Activated naive CD8-positive, alpha-beta T cell treated with anti-CD3 and anti-CD28 coated beads, Interleukin-2, amount 50 U/mL, for 16 hours (primary cell): ENCODE measurements at regions not wholly inside any gene's neighbourhood (a gene's known extent, or its start where the extent isn't known, plus 50 kb on each side); places are given as distances from the start of the nearest gene placed in this dataset.
"Not testable (repeated sequence)": the region's sequence is repeated elsewhere in the genome, so short reads cannot be mapped to it uniquely, and the experiment has no call there.

Experiments
- DNase-seq: peaks from one replicate; pipeline ENCODE4 v3.0.0-alpha.2; 2020; ENCODE audit warnings: low read depth, low spot score

GRCh38 chr9:75669721-75670120 is 220.8 kb upstream of the PCSK5 start:
- no peak for DNase-seq

DNA sequence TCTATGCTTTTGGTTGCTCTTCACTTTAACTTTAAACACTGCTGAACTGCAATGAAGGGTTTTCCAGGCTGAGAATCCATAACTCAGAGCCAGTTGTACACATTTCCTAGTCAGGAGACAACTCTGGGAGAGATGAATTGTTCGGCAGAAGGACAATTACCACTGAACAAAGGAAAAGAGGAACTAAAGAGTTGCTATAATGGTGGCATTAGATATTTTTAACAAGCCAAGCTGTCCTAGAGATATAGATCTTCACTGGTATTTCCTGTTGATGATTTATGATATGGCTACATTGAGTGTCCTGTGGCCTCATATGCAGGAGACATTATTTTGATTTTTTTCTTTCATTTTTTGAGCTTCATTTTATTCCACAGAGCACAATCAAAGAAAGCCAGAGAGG is 219.1 kb upstream of the PCSK5 start:
- DNase-seq = no peak

DNA sequence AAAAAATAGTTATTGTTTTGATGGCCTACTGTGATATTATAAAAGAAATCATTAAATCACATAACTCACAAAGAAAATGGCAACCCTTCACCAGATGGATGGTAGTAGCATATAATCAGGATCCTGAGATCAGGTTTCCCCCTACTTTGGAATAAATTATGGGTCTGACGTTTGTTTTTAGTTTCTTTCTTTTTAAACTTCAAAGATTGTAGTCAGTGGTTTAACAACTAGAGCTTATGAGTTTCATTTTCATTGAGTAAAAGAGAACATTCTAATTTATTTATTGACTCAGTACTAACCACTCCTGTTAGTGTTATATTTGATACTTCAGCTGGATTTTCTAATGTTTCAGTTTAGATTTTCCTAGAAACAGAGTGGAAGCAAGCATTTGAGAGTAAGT is 218.0 kb upstream of the PCSK5 start:
- no peak for DNase-seq

DNA sequence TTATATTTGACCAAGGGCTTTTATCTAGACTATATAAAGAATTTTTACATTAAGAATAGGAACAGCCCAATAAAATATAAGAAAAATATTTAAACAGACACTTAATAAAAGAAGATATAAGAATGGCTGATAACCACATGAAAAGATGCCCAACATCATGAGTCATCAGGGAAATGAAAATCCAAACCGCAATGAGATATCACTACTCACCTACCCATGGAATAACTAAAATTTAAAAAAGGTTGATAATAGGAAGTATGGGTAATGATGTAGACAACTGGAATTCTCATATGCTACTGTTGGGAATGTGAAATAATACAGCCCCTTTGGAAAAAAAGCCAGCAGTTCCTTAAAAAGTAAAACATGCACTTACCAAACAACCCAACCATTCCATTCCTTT is 206.9 kb upstream of the PCSK5 start:
- DNase-seq = no peak

DNA sequence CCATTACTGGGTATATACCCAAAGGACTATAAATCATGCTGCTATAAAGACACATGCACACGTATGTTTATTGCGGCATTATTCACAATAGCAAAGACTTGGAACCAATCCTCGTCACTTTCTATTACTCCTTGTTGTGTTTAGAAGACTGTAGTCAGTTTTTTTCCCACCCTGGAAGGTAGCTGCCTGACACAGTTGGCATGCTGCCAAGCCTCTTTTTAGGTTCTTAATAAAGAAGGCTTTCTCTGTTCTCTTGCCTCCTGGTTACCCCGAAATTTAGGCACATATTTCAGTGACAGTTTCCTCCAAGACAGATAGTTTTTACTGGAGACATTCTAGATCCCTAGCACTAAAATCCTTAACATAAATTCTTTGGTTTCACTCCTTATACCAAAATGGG is 205.4 kb upstream of the PCSK5 start:
- DNase-seq = no peak

DNA sequence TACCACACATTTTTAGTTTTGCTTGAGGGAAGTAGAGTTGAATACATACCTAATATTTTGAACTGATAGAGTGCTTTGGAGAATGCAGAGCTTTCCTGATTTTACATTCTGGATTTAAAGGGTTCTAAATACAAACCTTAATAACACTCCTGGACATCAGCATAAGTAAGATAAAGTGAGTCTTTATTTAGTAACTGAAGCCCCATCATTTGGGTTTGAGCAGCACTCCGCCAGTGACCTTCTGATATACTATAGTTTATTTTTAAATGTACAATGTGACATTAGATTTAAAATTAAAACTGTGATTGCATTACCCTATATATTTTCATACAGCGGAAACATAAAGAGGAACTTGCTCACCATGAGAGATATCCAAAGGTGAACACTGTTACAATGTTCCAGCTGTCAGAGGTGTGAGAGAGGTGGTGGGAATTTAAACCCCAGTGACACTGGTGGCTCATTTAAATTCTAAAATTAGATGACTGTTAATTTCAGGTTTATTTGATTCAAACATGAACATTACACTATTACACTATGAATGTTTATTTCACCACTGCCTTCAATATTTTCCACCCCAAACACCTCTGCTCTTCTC is 203.0 kb upstream of the PCSK5 start:
- no peak for DNase-seq

DNA sequence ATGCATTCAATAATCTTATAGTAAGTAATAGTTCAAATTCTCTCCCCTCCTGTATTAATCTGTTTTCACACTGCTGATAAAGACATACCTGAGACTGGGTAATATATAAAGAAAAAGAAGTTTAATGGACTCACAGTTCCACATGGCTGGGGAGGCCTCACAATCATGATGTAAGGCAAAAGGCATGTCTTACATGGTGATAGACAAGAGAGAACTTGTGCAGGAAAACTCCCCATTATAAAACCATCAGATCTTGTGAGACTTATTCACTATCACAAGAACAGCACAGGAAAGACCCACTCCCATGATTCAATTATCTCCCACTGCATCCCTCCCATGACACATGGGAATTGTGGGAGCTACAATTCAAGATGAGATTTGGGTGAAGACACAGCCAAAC is 199.9 kb upstream of the PCSK5 start:
- DNase-seq = not testable (repeated sequence)

DNA sequence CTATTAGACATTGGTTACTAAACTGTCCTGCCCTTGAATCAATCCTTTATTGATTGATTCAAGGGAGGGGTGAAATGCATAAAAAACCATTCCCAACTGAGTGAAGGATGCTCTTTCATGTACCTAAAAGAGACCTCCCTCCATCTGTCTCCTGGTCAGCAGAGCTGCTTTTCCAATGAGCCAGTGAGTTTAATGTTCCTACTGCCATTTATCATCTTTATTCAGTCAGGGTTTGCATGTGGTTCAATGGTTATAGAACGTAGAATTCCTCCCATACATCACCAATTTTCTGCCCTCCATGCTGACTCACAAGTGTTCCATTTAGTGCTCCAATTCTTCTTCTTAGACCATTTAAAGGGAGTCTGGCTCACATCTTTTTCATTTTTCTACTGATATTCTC is 199.1 kb upstream of the PCSK5 start:
- no peak for DNase-seq

DNA sequence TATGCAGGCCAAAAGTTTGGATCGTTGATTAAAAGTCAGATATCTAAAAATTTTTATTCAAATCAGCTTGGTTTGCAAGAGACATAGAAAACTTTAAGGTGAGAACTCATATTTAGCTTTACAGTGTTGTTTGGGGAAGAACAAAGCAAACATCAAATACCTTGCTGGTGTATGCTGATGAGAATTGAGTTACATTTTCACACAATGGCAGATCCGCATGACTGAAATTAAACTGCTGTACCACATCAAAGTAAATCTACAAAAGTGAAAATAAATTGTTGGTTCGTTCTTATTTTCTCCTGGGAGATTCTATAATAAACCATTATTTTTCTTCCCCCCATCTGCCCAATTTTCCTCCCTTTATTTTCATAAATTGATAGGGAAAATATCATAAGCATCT is 198.2 kb upstream of the PCSK5 start:
- no peak for DNase-seq

DNA sequence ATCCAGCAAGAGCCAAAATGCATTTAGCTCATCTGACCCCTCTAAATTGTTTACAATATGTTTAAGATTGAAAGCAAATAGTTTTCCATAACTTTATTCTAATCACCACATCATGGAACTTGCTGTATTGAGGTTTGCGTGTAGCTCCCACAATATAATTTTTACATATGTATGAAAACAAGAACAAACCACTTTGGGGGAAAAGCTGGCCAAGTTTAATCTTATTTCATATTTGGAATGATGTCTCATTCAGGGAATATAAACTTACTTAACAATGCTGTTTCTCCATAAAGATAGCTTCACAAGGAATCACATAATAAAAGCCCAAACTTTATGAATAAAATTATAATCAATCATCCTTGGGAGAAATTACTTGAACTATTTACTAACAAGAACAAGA is 194.6 kb upstream of the PCSK5 start:
- no peak for DNase-seq

DNA sequence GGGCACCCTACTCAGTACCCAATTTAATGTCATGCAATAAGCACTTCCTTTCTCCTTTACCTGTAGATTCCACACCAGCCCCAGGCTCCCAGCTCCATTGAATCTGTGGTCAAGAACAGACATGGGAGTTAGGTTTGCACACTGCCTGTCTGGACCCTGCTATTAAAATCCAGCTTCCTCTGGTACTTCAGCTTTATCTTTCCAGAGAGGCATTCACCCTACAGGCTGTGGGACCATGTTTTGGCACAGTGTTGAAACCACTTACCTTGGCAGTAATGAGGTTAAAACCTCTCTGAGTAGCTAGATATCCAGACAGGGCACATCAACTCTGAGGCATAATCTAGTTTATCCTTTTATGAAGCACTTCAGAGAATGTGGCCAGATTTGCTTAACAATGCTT is 191.5 kb upstream of the PCSK5 start:
- no peak for DNase-seq

DNA sequence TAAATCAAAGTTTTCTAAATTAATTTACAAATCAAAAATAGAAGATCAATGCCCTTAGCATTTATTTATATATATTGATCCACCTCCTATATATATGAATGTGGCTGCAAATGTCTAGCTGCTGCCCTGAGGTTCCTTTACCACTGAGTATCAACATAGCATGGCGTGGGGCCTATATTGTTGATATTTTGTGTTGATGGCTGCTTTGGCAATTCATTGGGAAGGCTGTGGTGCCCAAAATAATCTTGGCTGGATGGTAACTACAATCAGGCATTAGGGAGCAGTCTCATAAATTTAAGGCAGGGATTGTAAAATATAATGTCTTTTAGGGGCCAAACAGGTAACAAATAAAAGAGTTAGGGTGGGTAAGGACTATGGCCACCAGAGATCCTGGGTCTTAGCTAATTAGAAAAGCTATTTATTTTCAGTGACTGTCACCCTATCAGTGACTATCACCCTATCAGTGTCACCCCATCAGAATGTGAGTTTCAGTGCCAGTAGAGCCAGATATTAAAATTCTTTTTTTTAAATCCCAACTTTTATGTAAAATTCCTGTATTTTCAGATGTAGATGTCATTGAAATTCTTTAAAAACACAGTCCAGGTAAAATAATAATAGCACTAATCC is 190.7 kb upstream of the PCSK5 start:
- no peak for DNase-seq

GRCh38 chr9:75700252-75700640 is 190.2 kb upstream of the PCSK5 start:
- DNase-seq = no peak

GRCh38 chr9:75707191-75707590 is 183.3 kb upstream of the PCSK5 start:
- no peak for DNase-seq

- no peak for DNase-seq
Observed at GRCh38 chr9:75709698-75710097, 180.8 kb upstream of the PCSK5 start.

- no peak for DNase-seq
Observed at GRCh38 chr9:75712700-75713099, 177.8 kb upstream of the PCSK5 start.

DNA sequence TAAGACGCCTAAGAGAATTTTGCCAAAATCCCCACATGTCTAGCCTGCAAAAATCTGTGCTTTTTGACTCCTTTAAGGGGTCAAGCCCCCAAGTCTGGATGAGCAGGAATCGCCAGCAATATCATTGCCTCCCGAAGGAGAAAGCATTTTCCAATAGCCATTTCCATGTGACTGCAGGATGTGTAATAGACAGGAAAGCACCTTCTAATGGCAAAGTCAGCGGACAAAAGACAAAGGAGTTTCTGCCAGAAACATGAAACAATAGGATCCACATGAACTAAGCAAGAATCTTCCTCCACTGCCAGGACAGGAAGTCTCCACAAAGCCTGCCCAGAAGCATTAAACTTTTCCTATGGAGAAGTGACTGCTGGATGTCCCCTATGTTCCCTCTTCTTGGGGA is 177.1 kb upstream of the PCSK5 start:
- no peak for DNase-seq

GRCh38 chr9:75715360-75715759 is 175.1 kb upstream of the PCSK5 start:
- no peak for DNase-seq

GRCh38 chr9:75718677-75719076 is 171.8 kb upstream of the PCSK5 start:
- no peak for DNase-seq

- DNase-seq = no peak
Observed at GRCh38 chr9:75728391-75728790, 162.1 kb upstream of the PCSK5 start.

- no peak for DNase-seq
Observed at GRCh38 chr9:75734802-75735201, 155.7 kb upstream of the PCSK5 start.

DNA sequence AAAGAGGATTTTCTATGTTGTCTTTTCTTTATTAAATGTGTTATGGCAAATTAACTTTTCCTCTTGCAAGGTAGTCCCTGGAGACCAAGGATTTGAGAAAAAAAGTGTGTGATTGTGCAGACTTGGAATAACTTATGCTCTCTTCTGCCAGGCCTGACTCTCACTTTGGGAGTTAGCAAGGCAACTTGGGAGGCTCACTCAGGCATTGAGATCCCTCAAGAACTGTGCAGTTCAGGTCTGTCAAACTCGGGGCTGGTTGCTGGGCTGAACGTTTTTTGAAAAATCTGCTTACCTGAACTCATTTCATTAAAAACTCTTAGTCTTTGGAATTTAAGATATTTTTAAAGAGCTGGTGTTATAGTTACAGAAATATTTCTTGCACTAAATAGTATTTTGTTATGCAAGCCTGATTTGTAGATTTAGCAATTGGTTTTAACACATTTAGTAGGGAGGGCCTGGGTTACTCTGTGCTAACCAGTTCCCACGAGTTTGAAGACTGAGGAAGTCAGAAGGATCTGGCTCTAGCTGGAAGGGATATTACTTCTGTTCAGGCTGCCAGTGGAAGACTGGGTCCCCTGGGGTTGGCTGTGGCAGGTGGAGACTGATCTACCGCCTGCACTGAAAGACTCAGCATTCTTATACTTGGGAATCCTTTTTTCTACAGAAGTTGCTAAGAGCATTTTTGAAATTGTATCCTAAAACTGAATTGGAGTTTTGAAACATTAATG is 150.4 kb upstream of the PCSK5 start:
- no peak for DNase-seq

DNA sequence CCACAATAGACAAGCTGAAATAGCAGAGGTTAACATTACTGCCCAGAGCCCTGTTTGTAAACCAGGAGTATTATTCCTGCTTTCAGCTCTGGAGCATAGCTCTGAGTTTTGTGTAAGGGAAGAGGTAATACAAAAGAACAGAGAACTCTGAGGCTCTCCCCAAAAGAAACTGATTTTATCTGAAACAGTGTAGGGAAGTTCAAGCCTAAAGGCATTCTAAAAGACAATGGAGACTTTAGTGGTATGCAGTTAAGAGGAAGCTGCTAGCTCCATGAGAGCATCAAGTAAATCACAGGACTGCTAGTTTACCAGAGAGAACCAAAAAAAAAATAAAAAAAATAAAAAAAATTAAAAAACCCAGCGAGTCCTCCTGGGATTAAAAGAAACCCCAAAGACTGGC is 146.6 kb upstream of the PCSK5 start:
- DNase-seq = no peak
